GM13976 (cell line): ENCODE measurements at regions not wholly inside any gene's neighbourhood (a gene's known extent, or its start where the extent isn't known, plus 50 kb on each side); places are given as distances from the start of the nearest gene placed in this dataset.

Experiments used
- DNase-seq: peaks from one replicate; pipeline ENCODE4 v3.0.0; 2012; ENCODE audit warnings: low spot score
- CTCF ChIP-seq: IDR thresholded peaks from 2 replicates; pipeline ENCODE4 v1.5.1; 2012; ENCODE audit warnings: borderline replicate concordance, mild to moderate bottlenecking; ENCODE audit not compliant: insufficient read depth; ENCODE audit errors: extremely low read depth, missing control alignments, control extremely low read depth
- in situ Hi-C: fragments of 300-500 bp; cut with MboI; formaldehyde crosslinking; loops from one replicate; pipeline ENCODE4 v1.12.0; 2022; ENCODE audit warnings: low sequenced_read_pairs, mixed read lengths, inconsistent platforms; ENCODE audit not compliant: unreplicated experiment

GRCh38 chr3:5479229-5479799 lies 291.8 kb downstream of the EDEM1 start:
- in situ Hi-C loops = no loop called here
- DNase-seq = no peak
- TF ChIP-seq CTCF = no peak

GRCh38 chr3:5480190-5480589 lies 292.7 kb downstream of the EDEM1 start:
- in situ Hi-C loops = no loop called here
- DNase-seq = no peak
- TF ChIP-seq CTCF = no peak

- DNase-seq = no peak
- TF ChIP-seq CTCF = no peak
- in situ Hi-C loops = no loop called here
These were observed 297.9 kb downstream of the EDEM1 start for GRCh38 chr3:5485427-5485826.

GRCh38 chr3:5488771-5489170 lies 301.3 kb downstream of the EDEM1 start:
- DNase-seq = no peak
- in situ Hi-C loops = no loop called here
- no peak for TF ChIP-seq CTCF

- no peak for TF ChIP-seq CTCF
- no peak for DNase-seq
- in situ Hi-C loops = no loop called here
These were observed 302.0 kb downstream of the EDEM1 start for GRCh38 chr3:5489536-5489935.

GRCh38 chr3:5494905-5495519 lies 307.5 kb downstream of the EDEM1 start:
- DNase-seq = no peak
- in situ Hi-C loops = no loop called here
- no peak for TF ChIP-seq CTCF

- in situ Hi-C loops = no loop called here
- no peak for TF ChIP-seq CTCF
- no peak for DNase-seq
These were observed 310.0 kb downstream of the EDEM1 start for GRCh38 chr3:5497497-5497896.
